K562 (cell line): ENCODE measurements at regions not wholly inside any gene's neighbourhood (a gene's known extent, or its start where the extent isn't known, plus 50 kb on each side); places are given as distances from the start of the nearest gene placed in this dataset.

Experiments
- ATAC-seq: fragments of 200-7000 bp; cut with Tn5 transposase; 3 replicates; pipeline ENCODE4 v1.9.1; 2020; ENCODE audit warnings: moderate library complexity
- BruUV-seq: library from RNA; stranded (reverse); fragments of 400-500 nt; replicated peaks from 2 replicates; lab custom pipeline; 2021; lab: Mats Ljungman, UMichigan
- CTCF ChIA-PET: fragments of 300-600 bp; formaldehyde crosslinking; extraction: SDS; loops from one replicate; lab custom pipeline; 2021; ENCODE audit warnings: low intra/inter-chr PET ratio; lab: Yijun Ruan, JAX
- POLR2A ChIA-PET: fragments of 300-600, 350-650 bp; sonication (Branson Sonifier 250); formaldehyde crosslinking; extraction: SDS; loops from one replicate; lab custom pipeline; 2021; ENCODE audit warnings: antibody characterized with exemption, inconsistent platforms; lab: Yijun Ruan, JAX
- DNase-seq, 4 experiments: peaks; one replicate each; pipeline versions ENCODE4 v3.0.0 to v3.0.0-alpha.2; 2011 to 2018; ENCODE audit warnings: low spot score in 3 of 4, mixed read lengths in 3 of 4; ENCODE audit errors: extremely low read depth in 1 of 4
- FAIRE-seq: peaks from 2 replicates; lab custom pipeline; 2011; peaks lifted over from hg19 to GRCh38; lab: Jason Lieb, UNC
- H2AFZ ChIP-seq: 2 replicates; pipeline ENCODE4 v1.6.0; 2011; ENCODE audit warnings: low read depth, low read length, control low read depth, inconsistent platforms
- H3K27ac ChIP-seq: fragments of 200-600 bp; 3 replicates; pipeline ENCODE4 v1.8.0; 2011; ENCODE audit warnings: low read depth, mild to moderate bottlenecking, control low read depth, inconsistent platforms, low read length, moderate library complexity, mixed read lengths; ENCODE audit errors: extremely low read depth
- H3K27me3 ChIP-seq, 2 experiments: fragments of 300-600 bp in 1 of 2; 2 replicates in 1 of 2; 3 replicates in 1 of 2; pipeline versions ENCODE4 v1.6.0 to v1.8.0; 2011; ENCODE audit warnings: inconsistent platforms in 2 of 2, low read length in 2 of 2, mild to moderate bottlenecking in 1 of 2, mixed read lengths in 1 of 2, moderate library complexity in 1 of 2; ENCODE audit not compliant: control insufficient read depth in 2 of 2, insufficient read depth in 2 of 2
- H3K36me3 ChIP-seq: fragments of 300-600 bp; 3 replicates; pipeline ENCODE4 v1.8.0; 2011; ENCODE audit warnings: mild to moderate bottlenecking, low read length, inconsistent platforms; ENCODE audit not compliant: control insufficient read depth, insufficient read depth
- H3K4me1 ChIP-seq, 2 experiments: fragments of 200-600 bp in 1 of 2; replicated peaks in 1 of 2; 2 replicates in 1 of 2; 3 replicates in 1 of 2; pipeline versions ENCODE4 v1.5.1 to v1.8.0; 2011; ENCODE audit warnings: inconsistent platforms in 2 of 2, low read length in 2 of 2, mild to moderate bottlenecking in 1 of 2, mixed read lengths in 1 of 2, moderate library complexity in 1 of 2; ENCODE audit not compliant: control insufficient read depth in 2 of 2, insufficient read depth in 2 of 2
- H3K4me2 ChIP-seq: 2 replicates; pipeline ENCODE4 v1.6.1; 2011; ENCODE audit warnings: low read length, control low read depth, inconsistent platforms, mixed read lengths; ENCODE audit not compliant: insufficient read depth
- H3K4me3 ChIP-seq: fragments of 200-600 bp; sonication (generic), shearing (Covaris generic); 2 replicates; pipeline ENCODE4 v1.5.1; 2016; ENCODE audit warnings: control low read depth, inconsistent platforms
- H3K79me2 ChIP-seq: fragments of 200-600 bp; 3 replicates; pipeline ENCODE4 v1.8.0; 2011; ENCODE audit warnings: low read length, inconsistent platforms; ENCODE audit not compliant: control insufficient read depth, insufficient read depth
- H3K9ac ChIP-seq, 2 experiments: 2 replicates each; pipeline versions ENCODE4 v1.6.0 to v1.6.1; 2011; ENCODE audit warnings: low read depth in 2 of 2, low read length in 2 of 2, control low read depth in 1 of 2, inconsistent platforms in 1 of 2, mild to moderate bottlenecking in 1 of 2, mixed read lengths in 1 of 2; ENCODE audit not compliant: insufficient read depth in 1 of 2
- H3K9me1 ChIP-seq: one replicate; pipeline ENCODE4 v1.6.0; 2011; ENCODE audit warnings: inconsistent platforms, mild to moderate bottlenecking, low read length, moderate library complexity; ENCODE audit not compliant: control insufficient read depth, insufficient read depth
- H3K9me3 ChIP-seq: replicated peaks from 2 replicates; pipeline ENCODE4 v1.5.1; 2011; ENCODE audit warnings: low read depth, low read length, inconsistent platforms; ENCODE audit not compliant: control insufficient read depth, insufficient read depth
- H4K20me1 ChIP-seq: replicated peaks from 2 replicates; pipeline ENCODE4 v1.6.1; 2011; ENCODE audit warnings: low read length, inconsistent platforms, mixed read lengths; ENCODE audit not compliant: control insufficient read depth, insufficient read depth
- SMARCA4 ChIP-seq: fragments of 450-650 bp; IDR thresholded peaks from 2 replicates; pipeline ENCODE4 v1.6.1; 2016
- ZNF318 ChIP-seq, 2 experiments: fragments of 450-650 bp; IDR thresholded peaks; 2 replicates each; pipeline ENCODE4 v1.6.1; 2016; ENCODE audit warnings: mild to moderate bottlenecking in 2 of 2, borderline replicate concordance in 1 of 2, low read depth in 1 of 2, moderate library complexity in 1 of 2
- ZNF75A ChIP-seq: fragments of 450-650 bp; formaldehyde crosslinking; IDR thresholded peaks from 2 replicates; pipeline ENCODE4 v1.4.0; 2020; ENCODE audit warnings: mild to moderate bottlenecking
- WGBS: fragments of 100-300 bp; shearing (Covaris generic); methylation state at CpG from one replicate; pipeline ENCODE4 v1.1.6; 2016; ENCODE audit warnings: low coverage, mixed read lengths; ENCODE audit not compliant: insufficient coverage; ENCODE audit errors: missing lambda C conversion rate; 5-methylcytosine and 5-hydroxymethylcytosine counted together
- in situ Hi-C: fragments of 300-500 bp; cut with MboI; formaldehyde crosslinking; loops from 4 replicates; pipeline ENCODE4 v1.15.0; 2018; ENCODE audit warnings: inconsistent platforms, mixed read lengths
- intact Hi-C: fragments of 100-400 bp; cut with micrococcal nuclease; formaldehyde crosslinking; loops from 2 replicates; pipeline ENCODE4 v1.14.2; 2022
- TF ChIP-seq, protein P1 (sequence below), 2 experiments: IDR thresholded peaks; 2 replicates each; pipeline ENCODE4 v1.6.1; 2012; ENCODE audit warnings: improper control_type of control experiment in 2 of 2, low read depth in 2 of 2, low read length in 2 of 2, borderline replicate concordance in 1 of 2

GRCh38 chr3:104503022-104503421 is 863.7 kb upstream of the ALCAM start (continued):
- TF ChIP-seq, protein P1, sequence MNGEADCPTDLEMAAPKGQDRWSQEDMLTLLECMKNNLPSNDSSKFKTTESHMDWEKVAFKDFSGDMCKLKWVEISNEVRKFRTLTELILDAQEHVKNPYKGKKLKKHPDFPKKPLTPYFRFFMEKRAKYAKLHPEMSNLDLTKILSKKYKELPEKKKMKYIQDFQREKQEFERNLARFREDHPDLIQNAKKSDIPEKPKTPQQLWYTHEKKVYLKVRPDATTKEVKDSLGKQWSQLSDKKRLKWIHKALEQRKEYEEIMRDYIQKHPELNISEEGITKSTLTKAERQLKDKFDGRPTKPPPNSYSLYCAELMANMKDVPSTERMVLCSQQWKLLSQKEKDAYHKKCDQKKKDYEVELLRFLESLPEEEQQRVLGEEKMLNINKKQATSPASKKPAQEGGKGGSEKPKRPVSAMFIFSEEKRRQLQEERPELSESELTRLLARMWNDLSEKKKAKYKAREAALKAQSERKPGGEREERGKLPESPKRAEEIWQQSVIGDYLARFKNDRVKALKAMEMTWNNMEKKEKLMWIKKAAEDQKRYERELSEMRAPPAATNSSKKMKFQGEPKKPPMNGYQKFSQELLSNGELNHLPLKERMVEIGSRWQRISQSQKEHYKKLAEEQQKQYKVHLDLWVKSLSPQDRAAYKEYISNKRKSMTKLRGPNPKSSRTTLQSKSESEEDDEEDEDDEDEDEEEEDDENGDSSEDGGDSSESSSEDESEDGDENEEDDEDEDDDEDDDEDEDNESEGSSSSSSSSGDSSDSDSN (IDR thresholded peaks at IDR 0.05; ENCODE audit: borderline replicate concordance in 1 of 2, low read depth in 2 of 2, low read length in 2 of 2) = no peak

DNA sequence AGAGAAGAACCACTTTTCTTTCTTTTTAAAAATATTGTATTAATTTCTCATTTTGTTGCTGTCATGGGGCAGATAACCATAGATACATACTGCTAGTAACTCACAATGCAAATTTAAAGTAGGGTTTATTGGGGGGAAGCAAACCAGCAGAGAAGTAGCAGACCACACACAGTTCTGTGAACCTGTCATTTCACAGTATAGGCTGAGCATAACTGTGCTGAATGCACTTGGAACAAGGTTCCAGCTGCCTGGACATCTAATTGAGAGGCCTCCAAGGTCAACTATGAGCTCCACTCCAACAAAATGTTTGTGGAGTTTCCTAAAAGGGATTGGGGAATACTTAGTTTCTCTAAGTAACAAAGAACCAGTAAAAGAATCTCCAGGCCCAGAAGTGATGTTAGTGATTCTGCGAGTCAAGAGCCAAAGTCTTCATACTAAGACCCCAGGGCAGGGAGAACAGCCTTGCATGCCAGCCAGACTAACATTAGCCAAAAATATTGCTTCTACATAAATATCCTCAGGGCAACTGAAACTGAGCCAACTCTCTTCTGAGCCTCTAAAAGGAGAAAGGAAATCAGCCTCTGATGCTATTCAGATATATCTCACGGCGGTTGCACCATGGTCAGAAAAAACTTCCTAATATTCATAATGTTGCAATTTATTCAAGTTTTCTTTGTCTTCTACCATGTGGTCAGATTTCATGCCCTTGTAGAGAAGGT is 856.4 kb upstream of the ALCAM start:
- Histone ChIP-seq H3K4me1 (no peaks in the 10 kb centered on the region), H3K9me3 (no peaks in the 10 kb centered on the region), H3K27ac (no peak overlapping the region), H3K36me3 (no peaks in the 10 kb centered on the region), H3K9me1 (no peaks in the 10 kb centered on the region), H3K79me2 (no peaks in the 10 kb centered on the region), H3K4me2 (no peak overlapping the region), H4K20me1 (no peaks in the 10 kb centered on the region), H3K4me3 (no peak overlapping the region), H2AFZ (no peak overlapping the region), H3K27me3 (no peaks in the 10 kb centered on the region), H3K9ac (no peak overlapping the region)
- no peak for DNase-seq
- in situ Hi-C loops (no loop called here), intact Hi-C loops (no loop called here)
- ChIA-PET CTCF (no interaction called here), POLR2A (no interaction called here)
- 0% methylated on average over 3 of the region's 3 CpGs for WGBS
- BruUV-seq = no TSS peak
- ATAC-seq = no peak
- no peak for FAIRE-seq
- TF ChIP-seq ZNF318 (IDR thresholded peaks at IDR 0.05; ENCODE audit: borderline replicate concordance in 1 of 2, low read depth in 1 of 2) (no peak), ZNF75A (no peak), SMARCA4 (no peak)
